ENCODE measurements at regions not wholly inside any gene's neighbourhood (a gene's known extent, or its start where the extent isn't known, plus 50 kb on each side); places are given as distances from the start of the nearest gene placed in this dataset.
A peak's percentile ranks its signal among the peaks of the same experiment; 100 is the strongest.
"Not testable (repeated sequence)": the region's sequence is repeated elsewhere in the genome, so short reads cannot be mapped to it uniquely, and the experiment has no call there.

DNA sequence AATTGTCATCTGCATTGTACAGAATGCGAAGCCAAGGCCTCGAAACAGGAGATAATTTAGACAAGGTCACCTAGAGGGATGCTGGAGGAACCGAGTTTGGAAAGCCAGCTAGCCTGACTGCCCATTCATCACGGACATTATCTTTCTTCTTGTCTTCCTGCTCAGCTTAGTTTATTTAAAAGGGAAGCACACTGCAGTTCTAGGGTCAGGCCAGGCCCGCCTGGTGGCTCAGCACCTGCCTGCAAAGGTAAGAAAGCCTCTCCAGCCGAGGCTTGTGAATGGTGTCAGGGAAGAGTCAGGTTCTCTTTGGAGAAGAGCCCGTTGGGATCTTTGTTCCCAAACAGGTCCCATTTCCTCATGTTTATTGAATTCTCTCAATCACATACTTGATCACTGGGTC, 246.5 kb downstream of the BLID start:
- H4K8ac ChIP-seq (ENCODE audit: low read depth, low read length) = no peak overlapping the region
- H2AK5ac ChIP-seq (ENCODE audit: low read length) = no peak overlapping the region
- no peak overlapping the region for H3K56ac ChIP-seq (ENCODE audit: low read length)
- no peaks in the 10 kb centered on the region for H3K79me1 ChIP-seq (ENCODE audit: low read length)
- H3K18ac ChIP-seq (ENCODE audit: low read length) = no peak overlapping the region
- H3K9ac ChIP-seq (ENCODE audit: low read length) = no peak overlapping the region
- H3K27ac ChIP-seq (ENCODE audit: low read depth, low read length) = no peak overlapping the region
- DNase-seq = no peak
- no peak overlapping the region for H2BK15ac ChIP-seq (replicated peaks; ENCODE audit: low read depth)
- H3K36me3 ChIP-seq (ENCODE audit: control insufficient read depth, insufficient read depth, low read length) = no peaks in the 10 kb centered on the region
- no peak overlapping the region for H3K4me3 ChIP-seq (ENCODE audit: low read length)
- H3K79me2 ChIP-seq (ENCODE audit: control insufficient read depth, insufficient read depth, low read length) = no peaks in the 10 kb centered on the region
- WGBS (ENCODE audit: extremely low coverage, insufficient coverage, low lambda C conversion rate) = no CpG with 5 or more reads among the region's 7 CpGs
- H3K27me3 ChIP-seq (ENCODE audit: insufficient read depth, low read length, poor library complexity) = no peaks in the 10 kb centered on the region
- no peak overlapping the region for H3K4me2 ChIP-seq (ENCODE audit: low read length)
- H2BK120ac ChIP-seq (ENCODE audit: low read depth, low read length) = no peak overlapping the region
- H3K4me1 ChIP-seq (ENCODE audit: control insufficient read depth, low read depth, low read length) = no peaks in the 10 kb centered on the region
- no peak overlapping the region for H3K4ac ChIP-seq (ENCODE audit: low read depth, low read length)
- no peak overlapping the region for H2BK5ac ChIP-seq (ENCODE audit: low read length)
- no peak overlapping the region for H3K23ac ChIP-seq (ENCODE audit: low read length)
- H4K5ac ChIP-seq (ENCODE audit: low read length) = no peak overlapping the region

- no peak overlapping the region for H3K56ac ChIP-seq (ENCODE audit: low read length)
- no peaks in the 10 kb centered on the region for H3K79me1 ChIP-seq (ENCODE audit: low read length)
- no CpG with 5 or more reads among the region's 6 CpGs for WGBS (ENCODE audit: extremely low coverage, insufficient coverage, low lambda C conversion rate)
- H3K4me2 ChIP-seq (ENCODE audit: low read length) = no peak overlapping the region
- H3K27ac ChIP-seq (ENCODE audit: low read depth, low read length) = no peak overlapping the region
- no peak overlapping the region for H3K4me3 ChIP-seq (ENCODE audit: low read length)
- H3K4ac ChIP-seq (ENCODE audit: low read depth, low read length) = no peak overlapping the region
- H2BK15ac ChIP-seq (replicated peaks; ENCODE audit: low read depth) = no peak overlapping the region
- H4K8ac ChIP-seq (ENCODE audit: low read depth, low read length) = no peak overlapping the region
- H3K18ac ChIP-seq (ENCODE audit: low read length) = no peak overlapping the region
- no peak overlapping the region for H2AK5ac ChIP-seq (ENCODE audit: low read length)
- H3K9ac ChIP-seq (ENCODE audit: low read length) = no peak overlapping the region
- H3K36me3 ChIP-seq (ENCODE audit: control insufficient read depth, insufficient read depth, low read length) = no peaks in the 10 kb centered on the region
- H3K23ac ChIP-seq (ENCODE audit: low read length) = no peak overlapping the region
- no peaks in the 10 kb centered on the region for H3K79me2 ChIP-seq (ENCODE audit: control insufficient read depth, insufficient read depth, low read length)
- no peak overlapping the region for H2BK5ac ChIP-seq (ENCODE audit: low read length)
- H3K4me1 ChIP-seq (ENCODE audit: control insufficient read depth, low read depth, low read length) = no peaks in the 10 kb centered on the region
- no peaks in the 10 kb centered on the region for H3K27me3 ChIP-seq (ENCODE audit: insufficient read depth, low read length, poor library complexity)
- H4K5ac ChIP-seq (ENCODE audit: low read length) = no peak overlapping the region
- H2BK120ac ChIP-seq (ENCODE audit: low read depth, low read length) = no peak overlapping the region
- no peak for DNase-seq
These were observed 249.3 kb downstream of the BLID start for GRCh38 chr11:121866754-121867153.

DNA sequence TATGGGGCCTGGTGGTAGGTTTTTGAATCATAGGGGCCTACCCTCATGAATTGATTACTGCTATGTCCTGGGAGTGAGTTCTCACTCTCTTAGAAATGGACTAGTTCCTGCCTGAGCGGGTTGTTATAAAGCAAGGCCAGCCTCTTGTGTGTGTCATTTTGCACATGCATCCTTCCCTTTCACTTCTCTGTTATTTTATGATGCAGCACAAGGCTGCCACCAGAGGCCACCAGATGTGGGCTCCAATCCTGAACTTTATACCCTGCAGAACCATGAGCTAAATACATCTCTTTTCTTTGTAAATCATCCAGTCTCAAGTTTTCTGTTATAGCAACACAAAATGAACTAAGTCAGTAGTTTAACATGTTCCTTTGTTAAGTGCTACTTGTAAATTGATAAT, 251.4 kb downstream of the BLID start:
- Histone ChIP-seq H2BK15ac (replicated peaks; ENCODE audit: low read depth) (no peak overlapping the region), H3K36me3 (ENCODE audit: control insufficient read depth, insufficient read depth, low read length) (no peaks in the 10 kb centered on the region), H3K79me1 (ENCODE audit: low read length) (no peaks in the 10 kb centered on the region), H2AK5ac (ENCODE audit: low read length) (no peak overlapping the region), H3K18ac (ENCODE audit: low read length) (no peak overlapping the region), H2BK120ac (ENCODE audit: low read depth, low read length) (no peak overlapping the region), H3K4me3 (ENCODE audit: low read length) (no peak overlapping the region), H3K4me2 (ENCODE audit: low read length) (no peak overlapping the region), H4K8ac (ENCODE audit: low read depth, low read length) (no peak overlapping the region), H2BK5ac (ENCODE audit: low read length) (no peak overlapping the region), H3K56ac (ENCODE audit: low read length) (no peak overlapping the region), H3K27me3 (ENCODE audit: insufficient read depth, low read length, poor library complexity) (no peaks in the 10 kb centered on the region), H3K4ac (ENCODE audit: low read depth, low read length) (no peak overlapping the region), H3K4me1 (ENCODE audit: control insufficient read depth, low read depth, low read length) (no peaks in the 10 kb centered on the region), H3K9ac (ENCODE audit: low read length) (no peak overlapping the region), H3K23ac (ENCODE audit: low read length) (no peak overlapping the region), H3K27ac (ENCODE audit: low read depth, low read length) (no peak overlapping the region), H3K79me2 (ENCODE audit: control insufficient read depth, insufficient read depth, low read length) (no peaks in the 10 kb centered on the region), H4K5ac (ENCODE audit: low read length) (no peak overlapping the region)
- WGBS (ENCODE audit: extremely low coverage, insufficient coverage, low lambda C conversion rate) = no CpG with 5 or more reads among the region's 1 CpG
- DNase-seq = no peak

DNA sequence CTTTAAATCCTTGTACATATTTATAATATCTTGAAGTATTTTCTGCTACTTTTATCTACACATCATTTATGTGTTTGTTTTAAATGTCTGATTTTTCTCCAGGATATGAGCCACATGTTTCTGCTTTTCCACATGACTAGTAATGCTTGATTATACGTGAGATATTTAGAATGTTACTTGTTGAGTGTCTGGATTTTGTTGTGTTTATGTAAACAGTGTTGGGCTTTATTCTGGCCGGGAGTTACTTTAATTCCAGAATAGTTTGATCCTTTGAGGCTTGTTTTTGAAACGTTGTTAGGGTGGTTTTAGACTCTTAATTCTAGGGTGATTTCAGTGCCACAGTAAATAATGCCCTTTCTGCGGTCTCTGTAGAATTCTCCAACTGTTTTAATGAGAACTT, 252.9 kb downstream of the BLID start:
- H3K79me2 ChIP-seq (ENCODE audit: control insufficient read depth, insufficient read depth, low read length) = no peaks in the 10 kb centered on the region
- no peak overlapping the region for H4K8ac ChIP-seq (ENCODE audit: low read depth, low read length)
- H2BK120ac ChIP-seq (ENCODE audit: low read depth, low read length) = no peak overlapping the region
- H3K36me3 ChIP-seq (ENCODE audit: control insufficient read depth, insufficient read depth, low read length) = no peaks in the 10 kb centered on the region
- no peak overlapping the region for H3K18ac ChIP-seq (ENCODE audit: low read length)
- WGBS (ENCODE audit: extremely low coverage, insufficient coverage, low lambda C conversion rate) = no CpG with 5 or more reads among the region's 4 CpGs
- no peak overlapping the region for H3K4me3 ChIP-seq (ENCODE audit: low read length)
- H3K56ac ChIP-seq (ENCODE audit: low read length) = no peak overlapping the region
- no peak overlapping the region for H3K4ac ChIP-seq (ENCODE audit: low read depth, low read length)
- H3K9ac ChIP-seq (ENCODE audit: low read length) = no peak overlapping the region
- H4K5ac ChIP-seq (ENCODE audit: low read length) = no peak overlapping the region
- no peaks in the 10 kb centered on the region for H3K27me3 ChIP-seq (ENCODE audit: insufficient read depth, low read length, poor library complexity)
- H3K4me1 ChIP-seq (ENCODE audit: control insufficient read depth, low read depth, low read length) = no peaks in the 10 kb centered on the region
- no peak overlapping the region for H2BK15ac ChIP-seq (replicated peaks; ENCODE audit: low read depth)
- H3K4me2 ChIP-seq (ENCODE audit: low read length) = no peak overlapping the region
- H3K27ac ChIP-seq (ENCODE audit: low read depth, low read length) = no peak overlapping the region
- no peaks in the 10 kb centered on the region for H3K79me1 ChIP-seq (ENCODE audit: low read length)
- no peak for DNase-seq
- no peak overlapping the region for H2BK5ac ChIP-seq (ENCODE audit: low read length)
- H3K23ac ChIP-seq (ENCODE audit: low read length) = no peak overlapping the region
- H2AK5ac ChIP-seq (ENCODE audit: low read length) = no peak overlapping the region

GRCh38 chr11:121855138-121855537, 260.9 kb downstream of the BLID start:
- WGBS (ENCODE audit: extremely low coverage, insufficient coverage, low lambda C conversion rate) = no CpG with 5 or more reads among the region's 11 CpGs
- not testable (repeated sequence) for H3K18ac ChIP-seq (ENCODE audit: low read length); H3K79me1 ChIP-seq (ENCODE audit: low read length); H3K4ac ChIP-seq (ENCODE audit: low read depth, low read length); H2BK15ac ChIP-seq (replicated peaks; ENCODE audit: low read depth); DNase-seq; H3K27me3 ChIP-seq (ENCODE audit: insufficient read depth, low read length, poor library complexity); H4K8ac ChIP-seq (ENCODE audit: low read depth, low read length); H4K5ac ChIP-seq (ENCODE audit: low read length); H3K23ac ChIP-seq (ENCODE audit: low read length); H3K4me2 ChIP-seq (ENCODE audit: low read length); H2AK5ac ChIP-seq (ENCODE audit: low read length); H3K4me3 ChIP-seq (ENCODE audit: low read length); H3K9ac ChIP-seq (ENCODE audit: low read length); H2BK5ac ChIP-seq (ENCODE audit: low read length); H3K36me3 ChIP-seq (ENCODE audit: control insufficient read depth, insufficient read depth, low read length); H2BK120ac ChIP-seq (ENCODE audit: low read depth, low read length); H3K56ac ChIP-seq (ENCODE audit: low read length); H3K4me1 ChIP-seq (ENCODE audit: control insufficient read depth, low read depth, low read length); H3K79me2 ChIP-seq (ENCODE audit: control insufficient read depth, insufficient read depth, low read length); H3K27ac ChIP-seq (ENCODE audit: low read depth, low read length)

- no peaks in the 10 kb centered on the region for H3K36me3 ChIP-seq (ENCODE audit: control insufficient read depth, insufficient read depth, low read length)
- H3K79me2 ChIP-seq (ENCODE audit: control insufficient read depth, insufficient read depth, low read length) = no peaks in the 10 kb centered on the region
- no peak overlapping the region for H3K23ac ChIP-seq (ENCODE audit: low read length)
- no peaks in the 10 kb centered on the region for H3K27me3 ChIP-seq (ENCODE audit: insufficient read depth, low read length, poor library complexity)
- no peak overlapping the region for H3K18ac ChIP-seq (ENCODE audit: low read length)
- H2BK5ac ChIP-seq (ENCODE audit: low read length) = no peak overlapping the region
- no peak overlapping the region for H2BK15ac ChIP-seq (replicated peaks; ENCODE audit: low read depth)
- no peak overlapping the region for H3K27ac ChIP-seq (ENCODE audit: low read depth, low read length)
- H4K8ac ChIP-seq (ENCODE audit: low read depth, low read length) = no peak overlapping the region
- H2AK5ac ChIP-seq (ENCODE audit: low read length) = no peak overlapping the region
- no CpG with 5 or more reads among the region's 1 CpG for WGBS (ENCODE audit: extremely low coverage, insufficient coverage, low lambda C conversion rate)
- no peaks in the 10 kb centered on the region for H3K4me1 ChIP-seq (ENCODE audit: control insufficient read depth, low read depth, low read length)
- H3K4ac ChIP-seq (ENCODE audit: low read depth, low read length) = no peak overlapping the region
- DNase-seq = peak; percentile 38
- H4K5ac ChIP-seq (ENCODE audit: low read length) = no peak overlapping the region
- no peaks in the 10 kb centered on the region for H3K79me1 ChIP-seq (ENCODE audit: low read length)
- no peak overlapping the region for H2BK120ac ChIP-seq (ENCODE audit: low read depth, low read length)
- no peak overlapping the region for H3K4me3 ChIP-seq (ENCODE audit: low read length)
- no peak overlapping the region for H3K9ac ChIP-seq (ENCODE audit: low read length)
- no peak overlapping the region for H3K4me2 ChIP-seq (ENCODE audit: low read length)
- no peak overlapping the region for H3K56ac ChIP-seq (ENCODE audit: low read length)
These were observed 272.0 kb downstream of the BLID start for GRCh38 chr11:121844016-121844415.
